DND-41 (cell line): ENCODE measurements at regions not wholly inside any gene's neighbourhood (a gene's known extent, or its start where the extent isn't known, plus 50 kb on each side); places are given as distances from the start of the nearest gene placed in this dataset.
"Not testable (repeated sequence)": the region's sequence is repeated elsewhere in the genome, so short reads cannot be mapped to it uniquely, and the experiment has no call there.

ENCODE experiments used
- CTCF ChIP-seq: IDR thresholded peaks from 2 replicates; pipeline ENCODE4 v1.5.1; 2012; ENCODE audit warnings: borderline replicate concordance, low read length, moderate library complexity, mild to moderate bottlenecking; ENCODE audit not compliant: poor library complexity, severe bottlenecking; ENCODE audit errors: extremely low read depth
- EZH2 ChIP-seq: IDR thresholded peaks from 3 replicates; pipeline ENCODE4 v1.6.1; 2012; ENCODE audit warnings: borderline replicate concordance, low read depth, mild to moderate bottlenecking, moderate library complexity, low read length, inconsistent platforms; ENCODE audit not compliant: severe bottlenecking

- TF ChIP-seq CTCF, EZH2: not testable (repeated sequence)
Observed at GRCh38 chr1:98108378-98108777, 187.5 kb upstream of the DPYD start.
